Nephron (organoid): ENCODE measurements at regions not wholly inside any gene's neighbourhood (a gene's known extent, or its start where the extent isn't known, plus 50 kb on each side); places are given as distances from the start of the nearest gene placed in this dataset.
"Not testable (repeated sequence)": the region's sequence is repeated elsewhere in the genome, so short reads cannot be mapped to it uniquely, and the experiment has no call there.

ENCODE experiments used
- H3K27ac Mint-ChIP-seq, 3 experiments: 2 replicates each; pipeline ENCODE4 v1.8.0; 2020; ENCODE audit warnings: mixed read lengths in 3 of 3, mild to moderate bottlenecking in 2 of 3, moderate library complexity in 1 of 3
- H3K27me3 Mint-ChIP-seq: 2 replicates; pipeline ENCODE4 v1.8.0; 2021; ENCODE audit warnings: low read depth, mild to moderate bottlenecking, moderate library complexity, mixed read lengths
- H3K36me3 Mint-ChIP-seq: 2 replicates; pipeline ENCODE4 v1.8.0; 2020; ENCODE audit warnings: low read depth, mixed read lengths
- H3K4me1 Mint-ChIP-seq: 2 replicates; pipeline ENCODE4 v1.8.0; 2020; ENCODE audit warnings: mixed read lengths
- H3K4me3 Mint-ChIP-seq, 3 experiments: 2 replicates each; pipeline ENCODE4 v1.8.0; 2020; ENCODE audit warnings: mild to moderate bottlenecking in 3 of 3, mixed read lengths in 3 of 3, moderate library complexity in 2 of 3
- H3K9me3 Mint-ChIP-seq: 2 replicates; pipeline ENCODE4 v1.8.0; 2020; ENCODE audit warnings: mixed read lengths
- CTCF ChIP-seq, 3 experiments: fragments of 200-600 bp; sonication (generic); IDR thresholded peaks; one replicate each; pipeline ENCODE4 v1.5.0; 2021; ENCODE audit warnings: antibody characterized with exemption in 3 of 3; ENCODE audit not compliant: unreplicated experiment in 3 of 3

DNA sequence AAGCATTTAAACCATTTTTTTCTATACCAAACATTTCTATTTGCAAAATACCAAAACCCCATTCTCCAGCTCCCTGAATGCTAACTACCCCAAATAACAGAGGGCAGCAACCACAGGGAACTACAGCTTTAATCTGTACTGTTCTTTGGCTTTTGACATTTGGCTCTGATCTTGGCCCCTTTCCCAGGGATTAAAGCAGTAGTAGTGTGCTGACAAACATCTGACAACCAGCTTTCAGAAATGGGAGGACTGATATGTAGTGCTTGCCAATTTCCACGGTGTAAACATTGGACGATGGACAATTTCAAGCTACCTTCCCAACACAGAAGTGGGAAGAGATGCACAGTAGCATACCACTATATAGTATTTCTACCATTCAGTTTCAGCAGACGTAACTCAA is 88.4 kb upstream of the TEAD1 start:
- Mint-ChIP-seq H3K27me3 (no peaks in the 10 kb centered on the region), H3K4me3 (no peak overlapping the region), H3K27ac (no peak overlapping the region), H3K4me1 (peaks cover 18% of the 10 kb centered on the region), H3K36me3 (no peaks in the 10 kb centered on the region), H3K9me3 (no peaks in the 10 kb centered on the region)
- TF ChIP-seq CTCF (IDR thresholded peaks at IDR 0.05; ENCODE audit: unreplicated experiment in 3 of 3): no peak

- H3K9me3 Mint-ChIP-seq: no peaks in the 10 kb centered on the region
- H3K4me1 Mint-ChIP-seq: peaks cover 9% of the 10 kb centered on the region
- TF ChIP-seq CTCF (IDR thresholded peaks at IDR 0.05; ENCODE audit: unreplicated experiment in 3 of 3): no peak
- H3K27ac Mint-ChIP-seq: peak overlapping the region; percentile 4 to 64 (median 8)
- H3K27me3 Mint-ChIP-seq: no peaks in the 10 kb centered on the region
- no peaks in the 10 kb centered on the region for H3K36me3 Mint-ChIP-seq
- H3K4me3 Mint-ChIP-seq: no peak overlapping the region
Observed at GRCh38 chr11:12587333-12587991, 86.8 kb upstream of the TEAD1 start.

DNA sequence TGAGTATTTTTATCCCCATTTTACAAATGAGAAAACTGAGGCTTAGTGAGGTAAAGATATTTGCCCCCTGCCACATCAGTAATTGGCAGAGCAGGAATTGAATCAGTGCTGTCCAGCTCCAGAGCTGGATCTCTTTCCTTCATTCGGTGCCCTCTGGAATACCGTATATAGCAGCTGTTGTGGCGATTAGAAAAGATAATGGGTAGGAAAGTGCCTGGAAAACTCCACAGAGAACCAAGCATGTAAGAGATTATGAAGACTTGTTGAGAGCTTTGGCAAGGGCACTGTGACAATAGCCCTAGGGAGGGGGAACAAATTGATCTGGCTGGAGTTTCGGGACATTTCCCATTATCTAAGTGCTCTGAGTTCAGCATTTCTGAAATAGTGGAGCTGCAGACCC is 82.5 kb upstream of the TEAD1 start:
- no peak for TF ChIP-seq CTCF (IDR thresholded peaks at IDR 0.05; ENCODE audit: unreplicated experiment in 3 of 3)
- Mint-ChIP-seq H3K27me3 (no peaks in the 10 kb centered on the region), H3K4me1 (peaks cover 9% of the 10 kb centered on the region), H3K9me3 (peaks cover 3% of the 10 kb centered on the region), H3K36me3 (no peaks in the 10 kb centered on the region), H3K27ac (no peak overlapping the region), H3K4me3 (no peak overlapping the region)

GRCh38 chr11:12592283-12592682 is 81.9 kb upstream of the TEAD1 start:
- TF ChIP-seq CTCF (IDR thresholded peaks at IDR 0.05; ENCODE audit: unreplicated experiment in 3 of 3): no peak
- Mint-ChIP-seq H3K9me3 (peaks cover 6% of the 10 kb centered on the region), H3K27me3 (no peaks in the 10 kb centered on the region), H3K36me3 (no peaks in the 10 kb centered on the region), H3K4me3 (no peak overlapping the region), H3K4me1 (peaks cover 4% of the 10 kb centered on the region), H3K27ac (no peak overlapping the region)

- H3K4me3 Mint-ChIP-seq, H3K4me1 Mint-ChIP-seq, H3K27ac Mint-ChIP-seq, H3K9me3 Mint-ChIP-seq, H3K36me3 Mint-ChIP-seq, H3K27me3 Mint-ChIP-seq: not testable (repeated sequence)
Observed at GRCh38 chr11:12595089-12595847, 79.0 kb upstream of the TEAD1 start.

- H3K27me3 Mint-ChIP-seq: no peaks in the 10 kb centered on the region
- no peak for TF ChIP-seq CTCF (IDR thresholded peaks at IDR 0.05; ENCODE audit: unreplicated experiment in 3 of 3)
- peaks cover 6% of the 10 kb centered on the region for H3K9me3 Mint-ChIP-seq
- H3K4me3 Mint-ChIP-seq: no peak overlapping the region
- H3K27ac Mint-ChIP-seq: peak overlapping the region; percentile 33 to 64 (median 44)
- H3K4me1 Mint-ChIP-seq: peaks cover 11% of the 10 kb centered on the region
- no peaks in the 10 kb centered on the region for H3K36me3 Mint-ChIP-seq
Observed at GRCh38 chr11:12598330-12599256, 75.6 kb upstream of the TEAD1 start.
